WTC11 (cell line): ENCODE measurements at regions not wholly inside any gene's neighbourhood (a gene's known extent, or its start where the extent isn't known, plus 50 kb on each side); places are given as distances from the start of the nearest gene placed in this dataset.

Experiments
- ATF6 ChIP-seq: sonication (generic); formaldehyde crosslinking; IDR thresholded peaks from 2 replicates; pipeline ENCODE4 v1.8.1; 2023; ENCODE audit warnings: mild to moderate bottlenecking, missing genetic modification reagents
- CBFB ChIP-seq: sonication (generic); formaldehyde crosslinking; IDR thresholded peaks from 2 replicates; pipeline ENCODE4 v1.8.1; 2022; ENCODE audit warnings: mild to moderate bottlenecking, low read depth, missing genetic modification reagents
- CTCF ChIP-seq: fragments of 200-600 bp; IDR thresholded peaks from 2 replicates; pipeline ENCODE4 v1.8.0; 2022; ENCODE audit warnings: antibody characterized with exemption
- IRF1 ChIP-seq: sonication (generic); formaldehyde crosslinking; IDR thresholded peaks from 2 replicates; pipeline ENCODE4 v1.8.0; 2023; ENCODE audit warnings: missing genetic modification reagents
- IRF2 ChIP-seq: sonication (generic); formaldehyde crosslinking; IDR thresholded peaks from 2 replicates; pipeline ENCODE4 v1.8.0; 2022; ENCODE audit warnings: low read depth, missing genetic modification reagents, borderline replicate concordance
- MAX ChIP-seq: sonication (generic); formaldehyde crosslinking; IDR thresholded peaks from 2 replicates; pipeline ENCODE4 v1.8.0; 2022; ENCODE audit warnings: mild to moderate bottlenecking, missing genetic modification reagents
- NFATC4 ChIP-seq: fragments of 250-450 bp; sonication (Bioruptor Pico); IDR thresholded peaks from 2 replicates; pipeline ENCODE4 v1.9.0; 2021; ENCODE audit warnings: mild to moderate bottlenecking
- NFYB ChIP-seq: sonication (generic); formaldehyde crosslinking; conservative IDR thresholded peaks from 2 replicates; pipeline ENCODE4 v1.8.0; 2022; ENCODE audit warnings: low read depth, missing genetic modification reagents
- NR3C1 ChIP-seq: sonication (generic); formaldehyde crosslinking; conservative IDR thresholded peaks from 2 replicates; pipeline ENCODE4 v1.8.1; 2023; ENCODE audit warnings: low read depth, mild to moderate bottlenecking, missing genetic modification reagents
- SP1 ChIP-seq: sonication (generic); formaldehyde crosslinking; conservative IDR thresholded peaks from 2 replicates; pipeline ENCODE4 v1.8.1; 2022; ENCODE audit warnings: missing genetic modification reagents
- STAT6 ChIP-seq: sonication (generic); formaldehyde crosslinking; conservative IDR thresholded peaks from 2 replicates; pipeline ENCODE4 v1.8.1; 2023; ENCODE audit warnings: mild to moderate bottlenecking, low read depth, missing genetic modification reagents, moderate library complexity
- USF2 ChIP-seq: sonication (generic); formaldehyde crosslinking; IDR thresholded peaks from 2 replicates; pipeline ENCODE4 v1.8.1; 2023; ENCODE audit warnings: mild to moderate bottlenecking, missing genetic modification reagents, moderate library complexity
- ZNF263 ChIP-seq: sonication (generic); formaldehyde crosslinking; IDR thresholded peaks from 2 replicates; pipeline ENCODE4 v1.8.1; 2022; ENCODE audit warnings: low read depth, mild to moderate bottlenecking, moderate library complexity, missing genetic modification reagents

GRCh38 chr1:221138516-221138915, 259.3 kb downstream of the HLX start:
- TF ChIP-seq NR3C1 (no peak), CTCF (no peak), ZNF263 (CRISPR knock-in tag) (no peak), CBFB (no peak), USF2 (CRISPR knock-in tag) (no peak), ATF6 (CRISPR knock-in tag) (no peak), MAX (CRISPR knock-in tag) (no peak), NFATC4 (CRISPR knock-in tag) (no peak), IRF1 (CRISPR knock-in tag) (no peak), SP1 (no peak), NFYB (CRISPR knock-in tag) (no peak), IRF2 (CRISPR knock-in tag) (no peak), STAT6 (CRISPR knock-in tag) (no peak)
